IMR-90 (cell line): ENCODE measurements at regions not wholly inside any gene's neighbourhood (a gene's known extent, or its start where the extent isn't known, plus 50 kb on each side); places are given as distances from the start of the nearest gene placed in this dataset.

Experiments
- ATAC-seq: fragments of 200-7000 bp; cut with Tn5 transposase; 2 replicates; pipeline ENCODE4 v1.9.1; 2020; ENCODE audit warnings: low read depth, mild to moderate bottlenecking, moderate library complexity
- BruUV-seq: library from RNA; stranded (reverse); fragments of 400-500 nt; replicated peaks from 2 replicates; lab custom pipeline; 2021; lab: Mats Ljungman, UMichigan
- CTCF ChIA-PET: fragments of 300-600 bp; formaldehyde crosslinking; extraction: SDS; loops from one replicate; lab custom pipeline; 2021; ENCODE audit warnings: antibody characterized with exemption; lab: Yijun Ruan, JAX
- POLR2A ChIA-PET: fragments of 300-600 bp; sonication (Branson Sonifier 250); formaldehyde crosslinking; loops from one replicate; lab custom pipeline; 2022; ENCODE audit warnings: antibody characterized with exemption; ENCODE audit not compliant: unreplicated experiment; lab: Charles Lee
- DNase-seq: peaks from one replicate; pipeline ENCODE4 v3.0.0; 2013
- H2AFZ ChIP-seq: replicated peaks from 2 replicates; pipeline ENCODE3; 2013; ENCODE audit warnings: low read length, mild to moderate bottlenecking; ENCODE audit not compliant: poor library complexity
- H2AK5ac ChIP-seq: 2 replicates; pipeline ENCODE4 v1.6.1; 2013; ENCODE audit warnings: low read depth, low read length, inconsistent platforms
- H2AK9ac ChIP-seq: replicated peaks from 2 replicates; pipeline ENCODE3; 2013; ENCODE audit warnings: mild to moderate bottlenecking, low read depth, low read length, moderate library complexity; ENCODE audit not compliant: poor library complexity
- H2BK120ac ChIP-seq: 2 replicates; pipeline ENCODE4 v1.6.1; 2013; ENCODE audit warnings: low read depth, low read length, inconsistent platforms
- H2BK15ac ChIP-seq: 3 replicates; pipeline ENCODE4 v1.6.1; 2013; ENCODE audit warnings: low read depth, low read length, inconsistent platforms
- H2BK20ac ChIP-seq: 2 replicates; pipeline ENCODE4 v1.6.1; 2013; ENCODE audit warnings: low read depth, mild to moderate bottlenecking, inconsistent platforms, low read length, moderate library complexity
- H2BK5ac ChIP-seq: 2 replicates; pipeline ENCODE4 v1.6.1; 2013; ENCODE audit warnings: mild to moderate bottlenecking, low read depth, low read length, inconsistent platforms; ENCODE audit not compliant: poor library complexity, severe bottlenecking
- H3K14ac ChIP-seq: replicated peaks from 2 replicates; pipeline ENCODE4 v1.6.1; 2013; ENCODE audit warnings: low read depth, low read length, inconsistent platforms
- H3K18ac ChIP-seq: 2 replicates; pipeline ENCODE4 v1.6.1; 2013; ENCODE audit warnings: low read depth, low read length, control low read depth
- H3K23ac ChIP-seq: 2 replicates; pipeline ENCODE4 v1.6.1; 2013; ENCODE audit warnings: low read depth, low read length, inconsistent platforms
- H3K27ac ChIP-seq: 2 replicates; pipeline ENCODE4 v1.5.1; 2013; ENCODE audit warnings: mild to moderate bottlenecking, control low read depth, low read length; ENCODE audit not compliant: insufficient read depth
- H3K27me3 ChIP-seq: 2 replicates; pipeline ENCODE4 v1.6.1; 2013; ENCODE audit warnings: low read length; ENCODE audit not compliant: control insufficient read depth, insufficient read depth
- H3K36me3 ChIP-seq: 2 replicates; pipeline ENCODE4 v1.6.1; 2013; ENCODE audit warnings: low read length, mixed read lengths; ENCODE audit not compliant: control insufficient read depth, insufficient read depth
- H3K4ac ChIP-seq: 2 replicates; pipeline ENCODE4 v1.6.1; 2013; ENCODE audit warnings: low read depth, low read length, inconsistent platforms
- H3K4me1 ChIP-seq: 2 replicates; pipeline ENCODE4 v1.6.1; 2013; ENCODE audit warnings: low read length, mixed read lengths; ENCODE audit not compliant: control insufficient read depth, insufficient read depth
- H3K4me2 ChIP-seq: 2 replicates; pipeline ENCODE4 v1.6.1; 2013; ENCODE audit warnings: low read depth, mild to moderate bottlenecking, control low read depth, low read length, moderate library complexity
- H3K4me3 ChIP-seq: 2 replicates; pipeline ENCODE4 v1.5.1; 2013; ENCODE audit warnings: low read depth, mild to moderate bottlenecking, control low read depth, low read length, moderate library complexity; ENCODE audit not compliant: insufficient read depth
- H3K56ac ChIP-seq: 2 replicates; pipeline ENCODE4 v1.6.1; 2013; ENCODE audit warnings: low read length, inconsistent platforms; ENCODE audit not compliant: insufficient read depth; ENCODE audit errors: extremely low read depth
- H3K79me1 ChIP-seq, 2 experiments: 2 replicates each; pipeline ENCODE4 v1.6.1; 2013; ENCODE audit warnings: low read length in 2 of 2, inconsistent platforms in 1 of 2, low read depth in 1 of 2
- H3K9ac ChIP-seq: 2 replicates; pipeline ENCODE4 v1.6.1; 2013; ENCODE audit warnings: low read depth, low read length, control low read depth
- H3K9me1 ChIP-seq: 2 replicates; pipeline ENCODE4 v1.6.1; 2013; ENCODE audit warnings: low read length, inconsistent platforms; ENCODE audit not compliant: insufficient read depth
- H3K9me3 ChIP-seq: 2 replicates; pipeline ENCODE4 v1.6.1; 2013; ENCODE audit warnings: low read length; ENCODE audit not compliant: control insufficient read depth, insufficient read depth
- H4K20me1 ChIP-seq: 2 replicates; pipeline ENCODE4 v1.6.1; 2013; ENCODE audit warnings: low read length, inconsistent platforms; ENCODE audit not compliant: insufficient read depth
- H4K5ac ChIP-seq: 2 replicates; pipeline ENCODE4 v1.6.1; 2013; ENCODE audit warnings: mild to moderate bottlenecking, low read depth, low read length, control low read depth
- H4K8ac ChIP-seq, 2 experiments: 2 replicates each; pipeline ENCODE4 v1.6.1; 2013; ENCODE audit warnings: low read depth in 2 of 2, low read length in 2 of 2, control low read depth in 1 of 2, inconsistent platforms in 1 of 2
- H4K91ac ChIP-seq: 2 replicates; pipeline ENCODE4 v1.6.1; 2013; ENCODE audit warnings: low read depth, low read length, inconsistent platforms; ENCODE audit not compliant: insufficient read depth
- FOS ChIP-seq: fragments of 150-350 bp; IDR thresholded peaks from 2 replicates; pipeline ENCODE4 v1.6.1; 2016; ENCODE audit warnings: low read depth, low read length
- MAFK ChIP-seq: IDR thresholded peaks from 2 replicates; pipeline ENCODE4 v1.6.1; 2012; ENCODE audit warnings: low read depth, low read length, improper control_type of control experiment
- NFE2L2 ChIP-seq: fragments of 150-350 bp; IDR thresholded peaks from 2 replicates; pipeline ENCODE4 v1.6.1; 2016; ENCODE audit warnings: low read depth, mild to moderate bottlenecking, low read length
- RFX5 ChIP-seq: IDR thresholded peaks from 2 replicates; pipeline ENCODE4 v1.8.0; 2012; ENCODE audit warnings: low read depth, mild to moderate bottlenecking, low read length, moderate library complexity
- SMC3 ChIP-seq: fragments of 150-350 bp; IDR thresholded peaks from 2 replicates; pipeline ENCODE4 v1.6.1; 2016; ENCODE audit warnings: low read depth, mild to moderate bottlenecking, antibody characterized with exemption, low read length, moderate library complexity
- WGBS, 2 experiments: methylation state at CpG; one replicate each; pipeline versions ENCODE4 v1.1.5 to v1.1.7; 2013; ENCODE audit warnings: missing lambda C conversion rate in 2 of 2; ENCODE audit not compliant: insufficient read length in 1 of 2; ENCODE audit errors: extremely low coverage in 2 of 2; 5-methylcytosine and 5-hydroxymethylcytosine counted together
- dilution Hi-C: fragments of 300-500 bp; cut with HindIII; formaldehyde crosslinking; loops from one replicate; pipeline ENCODE4 v1.14.3; 2018; ENCODE audit warnings: low sequenced_read_pairs; ENCODE audit not compliant: unreplicated experiment
- in situ Hi-C: fragments of 300-500 bp; cut with MboI; formaldehyde crosslinking; loops from 3 replicates; pipeline ENCODE4 v1.14.3; 2019; ENCODE audit warnings: low sequenced_read_pairs, inconsistent platforms, mixed read lengths
- intact Hi-C: fragments of 100-400 bp; cut with micrococcal nuclease; formaldehyde crosslinking; loops from 2 replicates; pipeline ENCODE4 v1.10.0; 2022

DNA sequence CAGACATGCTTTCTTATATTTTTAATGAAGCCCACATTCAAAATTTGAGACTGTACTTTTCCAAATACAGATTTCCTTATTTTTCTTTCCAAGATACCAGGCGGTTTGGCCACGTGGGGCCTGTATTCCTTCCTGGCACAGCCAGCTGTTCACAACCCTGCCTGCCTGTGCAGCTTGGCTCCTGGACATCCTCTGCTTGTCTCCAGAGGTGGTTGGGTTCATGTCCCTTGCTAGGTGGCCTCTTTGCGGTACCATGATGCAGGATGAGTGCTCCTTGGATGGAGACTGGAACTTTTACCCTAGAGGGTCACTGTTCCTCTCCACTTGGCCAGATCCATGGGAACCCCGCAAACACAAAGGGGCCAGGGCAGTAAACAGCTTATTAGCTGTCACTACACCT is 297.5 kb upstream of the MSX2 start:
- dilution Hi-C loops, result no loop called here
- H3K9me3 ChIP-seq, result no peaks in the 10 kb centered on the region

More for the DNA sequence above, 297.5 kb upstream of the MSX2 start:
- Histone ChIP-seq H3K56ac (no peak overlapping the region), H2AK5ac (no peak overlapping the region), H3K9ac (no peak overlapping the region), H3K4me2 (no peak overlapping the region), H2BK20ac (no peak overlapping the region), H3K4me3 (no peak overlapping the region), H2AFZ (no peak overlapping the region), H2BK5ac (no peak overlapping the region), H2BK120ac (peak overlapping the region; percentile 9; the same call in 1 of the 2 replicates), H2AK9ac (no peak overlapping the region), H3K4ac (no peak overlapping the region), H4K5ac (no peak overlapping the region), H3K4me1 (no peaks in the 10 kb centered on the region; the same call in 1 of the 2 replicates), H3K9me1 (no peaks in the 10 kb centered on the region), H4K20me1 (no peaks in the 10 kb centered on the region), H3K23ac (no peak overlapping the region), H3K36me3 (no peaks in the 10 kb centered on the region), H3K14ac (no peak overlapping the region), H3K18ac (no peak overlapping the region), H3K27ac (no peak overlapping the region), H3K27me3 (peaks cover 2% of the 10 kb centered on the region; the same call in 1 of the 2 replicates), H4K8ac (no peak overlapping the region), H4K91ac (no peak overlapping the region), H2BK15ac (no peak overlapping the region), H3K79me1 (no peaks in the 10 kb centered on the region)
- in situ Hi-C loops, result no loop called here
- CTCF ChIA-PET, result interaction anchor here (0.7 kb wide), 1 partner anchor 367 kb away, joined by 3 read pairs; no protein-coding TSS in a partner anchor
- ATAC-seq (no peak), DNase-seq (no peak)
- no TSS peak for BruUV-seq
- TF ChIP-seq SMC3 (no peak), MAFK (no peak), NFE2L2 (no peak), RFX5 (no peak), FOS (no peak)
- POLR2A ChIA-PET, result no interaction called here
- 70% methylated on average over 2 of the region's 4 CpGs; no CpG with 5 or more reads in 1 of the 2 experiments for WGBS, 2 experiments
- intact Hi-C loops, result no loop called here
